Fibroblast of the conjunctiva (primary cell): ENCODE measurements at regions not wholly inside any gene's neighbourhood (a gene's known extent, or its start where the extent isn't known, plus 50 kb on each side); places are given as distances from the start of the nearest gene placed in this dataset.

Source experiments
- DNase-seq: peaks from one replicate; pipeline ENCODE4 v3.0.0-alpha.2; 2010; ENCODE audit warnings: low read depth

DNA sequence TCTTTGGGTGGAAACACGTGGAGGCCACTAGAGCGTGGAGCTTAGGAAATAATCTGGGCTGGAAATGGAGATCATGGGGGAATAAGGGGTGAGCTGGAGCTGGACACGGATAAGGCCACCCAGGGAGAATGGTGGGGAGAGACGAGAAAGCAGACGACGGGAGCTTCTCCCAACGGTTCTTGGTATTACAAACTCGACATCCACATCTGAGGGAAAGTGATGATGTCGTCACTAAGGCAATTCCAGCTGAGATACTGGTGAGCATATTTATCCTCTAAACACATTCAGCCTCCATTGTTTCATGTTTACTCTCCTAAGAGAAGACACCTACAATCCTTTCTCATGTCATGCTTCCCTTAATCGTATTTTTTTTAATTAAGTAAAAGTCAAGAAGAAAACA lies 50.2 kb upstream of the SNX9 start:
- no peak for DNase-seq
